ENCODE measurements at regions not wholly inside any gene's neighbourhood (a gene's known extent, or its start where the extent isn't known, plus 50 kb on each side); places are given as distances from the start of the nearest gene placed in this dataset.

DNA sequence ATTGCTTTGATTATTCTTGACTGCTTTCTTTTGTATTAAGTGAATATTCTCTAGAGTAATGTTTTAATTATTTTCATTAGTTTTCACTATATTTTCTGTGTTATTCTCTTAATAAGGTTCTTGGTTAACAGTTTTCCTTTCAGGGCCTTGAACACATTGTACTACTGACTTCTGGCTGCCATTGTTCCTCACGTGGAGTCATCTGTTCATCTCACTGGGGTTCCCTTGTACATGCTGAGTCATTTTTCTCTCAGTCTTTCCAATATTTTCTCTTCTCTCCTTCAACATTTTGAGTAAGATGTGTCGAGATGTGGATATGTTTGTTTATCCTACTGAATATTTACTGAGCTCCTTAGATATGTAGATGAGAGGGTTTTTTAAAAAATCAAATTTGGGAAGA lies 400.7 kb downstream of the TCERG1L start:
- Histone ChIP-seq H3K27me3 (ENCODE audit: insufficient read depth, low read length, poor library complexity) (no peaks in the 10 kb centered on the region), H2AK5ac (ENCODE audit: low read length) (no peak overlapping the region), H2BK120ac (ENCODE audit: low read depth, low read length) (no peak overlapping the region), H3K27ac (ENCODE audit: low read depth, low read length) (no peak overlapping the region), H3K18ac (ENCODE audit: low read length) (no peak overlapping the region), H2BK15ac (replicated peaks; ENCODE audit: low read depth) (no peak overlapping the region), H3K9ac (ENCODE audit: low read length) (no peak overlapping the region), H4K8ac (ENCODE audit: low read depth, low read length) (no peak overlapping the region), H3K56ac (ENCODE audit: low read length) (no peak overlapping the region), H2BK5ac (ENCODE audit: low read length) (no peak overlapping the region), H3K4me2 (ENCODE audit: low read length) (no peak overlapping the region), H3K79me2 (ENCODE audit: control insufficient read depth, insufficient read depth, low read length) (no peaks in the 10 kb centered on the region), H3K4me3 (ENCODE audit: low read length) (no peak overlapping the region), H4K5ac (ENCODE audit: low read length) (no peak overlapping the region), H3K36me3 (ENCODE audit: control insufficient read depth, insufficient read depth, low read length) (no peaks in the 10 kb centered on the region), H3K79me1 (ENCODE audit: low read length) (no peaks in the 10 kb centered on the region), H3K4ac (ENCODE audit: low read depth, low read length) (no peak overlapping the region), H3K4me1 (ENCODE audit: control insufficient read depth, low read depth, low read length) (no peaks in the 10 kb centered on the region), H3K23ac (ENCODE audit: low read length) (no peak overlapping the region)
- no CpG with 5 or more reads among the region's 2 CpGs for WGBS (ENCODE audit: extremely low coverage, insufficient coverage, low lambda C conversion rate)
- DNase-seq: no peak

GRCh38 chr10:130913844-130914243 lies 397.7 kb downstream of the TCERG1L start:
- Histone ChIP-seq H3K27me3 (ENCODE audit: insufficient read depth, low read length, poor library complexity) (no peaks in the 10 kb centered on the region), H2BK15ac (replicated peaks; ENCODE audit: low read depth) (no peak overlapping the region), H2AK5ac (ENCODE audit: low read length) (no peak overlapping the region), H4K8ac (ENCODE audit: low read depth, low read length) (no peak overlapping the region), H3K79me2 (ENCODE audit: control insufficient read depth, insufficient read depth, low read length) (no peaks in the 10 kb centered on the region), H3K4me3 (ENCODE audit: low read length) (no peak overlapping the region), H3K79me1 (ENCODE audit: low read length) (no peaks in the 10 kb centered on the region), H3K4me1 (ENCODE audit: control insufficient read depth, low read depth, low read length) (no peaks in the 10 kb centered on the region), H3K56ac (ENCODE audit: low read length) (no peak overlapping the region), H3K23ac (ENCODE audit: low read length) (no peak overlapping the region), H3K4me2 (ENCODE audit: low read length) (no peak overlapping the region), H3K4ac (ENCODE audit: low read depth, low read length) (no peak overlapping the region), H3K9ac (ENCODE audit: low read length) (no peak overlapping the region), H3K27ac (ENCODE audit: low read depth, low read length) (no peak overlapping the region), H4K5ac (ENCODE audit: low read length) (no peak overlapping the region), H3K18ac (ENCODE audit: low read length) (no peak overlapping the region), H2BK5ac (ENCODE audit: low read length) (no peak overlapping the region), H3K36me3 (ENCODE audit: control insufficient read depth, insufficient read depth, low read length) (no peaks in the 10 kb centered on the region), H2BK120ac (ENCODE audit: low read depth, low read length) (no peak overlapping the region)
- DNase-seq: no peak
- WGBS (ENCODE audit: extremely low coverage, insufficient coverage, low lambda C conversion rate): no CpG with 5 or more reads among the region's 4 CpGs

GRCh38 chr10:130914367-130914766 lies 397.2 kb downstream of the TCERG1L start:
- Histone ChIP-seq H2BK5ac (ENCODE audit: low read length) (no peak overlapping the region), H4K5ac (ENCODE audit: low read length) (no peak overlapping the region), H3K23ac (ENCODE audit: low read length) (no peak overlapping the region), H3K4me1 (ENCODE audit: control insufficient read depth, low read depth, low read length) (no peaks in the 10 kb centered on the region), H3K9ac (ENCODE audit: low read length) (no peak overlapping the region), H3K36me3 (ENCODE audit: control insufficient read depth, insufficient read depth, low read length) (no peaks in the 10 kb centered on the region), H3K4me3 (ENCODE audit: low read length) (no peak overlapping the region), H3K18ac (ENCODE audit: low read length) (no peak overlapping the region), H3K56ac (ENCODE audit: low read length) (no peak overlapping the region), H2BK15ac (replicated peaks; ENCODE audit: low read depth) (no peak overlapping the region), H2BK120ac (ENCODE audit: low read depth, low read length) (no peak overlapping the region), H3K4ac (ENCODE audit: low read depth, low read length) (no peak overlapping the region), H2AK5ac (ENCODE audit: low read length) (no peak overlapping the region), H3K27me3 (ENCODE audit: insufficient read depth, low read length, poor library complexity) (no peaks in the 10 kb centered on the region), H4K8ac (ENCODE audit: low read depth, low read length) (no peak overlapping the region), H3K79me1 (ENCODE audit: low read length) (no peaks in the 10 kb centered on the region), H3K27ac (ENCODE audit: low read depth, low read length) (no peak overlapping the region), H3K4me2 (ENCODE audit: low read length) (no peak overlapping the region), H3K79me2 (ENCODE audit: control insufficient read depth, insufficient read depth, low read length) (no peaks in the 10 kb centered on the region)
- WGBS (ENCODE audit: extremely low coverage, insufficient coverage, low lambda C conversion rate): no CpG with 5 or more reads among the region's 4 CpGs
- no peak for DNase-seq

DNA sequence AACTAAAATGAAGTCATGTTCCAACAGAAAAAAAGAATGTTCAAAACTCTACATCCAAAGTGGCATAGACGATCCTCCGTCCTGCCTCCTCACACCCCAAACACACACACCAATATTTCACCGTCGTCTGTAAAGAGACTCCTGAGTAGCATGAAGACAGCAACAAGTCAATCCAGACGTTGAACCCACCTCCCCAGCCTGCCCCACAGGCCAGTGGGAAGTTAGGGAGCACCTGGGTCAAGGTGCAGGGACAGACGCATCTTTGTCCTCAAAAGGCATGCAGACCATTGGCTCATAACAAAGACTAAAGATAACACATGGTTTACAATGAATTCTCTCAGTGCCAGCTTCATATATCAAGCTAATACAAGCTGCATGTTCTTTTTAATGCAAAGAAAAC lies 396.5 kb downstream of the TCERG1L start:
- H2AK5ac ChIP-seq (ENCODE audit: low read length): no peak overlapping the region
- H2BK15ac ChIP-seq (replicated peaks; ENCODE audit: low read depth): no peak overlapping the region
- WGBS (ENCODE audit: extremely low coverage, insufficient coverage, low lambda C conversion rate): no CpG with 5 or more reads among the region's 6 CpGs
- H3K9ac ChIP-seq (ENCODE audit: low read length): no peak overlapping the region
- H4K5ac ChIP-seq (ENCODE audit: low read length): no peak overlapping the region
- H3K18ac ChIP-seq (ENCODE audit: low read length): no peak overlapping the region
- no peak for DNase-seq
- no peak overlapping the region for H3K4ac ChIP-seq (ENCODE audit: low read depth, low read length)
- no peak overlapping the region for H4K8ac ChIP-seq (ENCODE audit: low read depth, low read length)
- no peak overlapping the region for H3K4me3 ChIP-seq (ENCODE audit: low read length)
- no peaks in the 10 kb centered on the region for H3K27me3 ChIP-seq (ENCODE audit: insufficient read depth, low read length, poor library complexity)
- no peaks in the 10 kb centered on the region for H3K79me1 ChIP-seq (ENCODE audit: low read length)
- H3K36me3 ChIP-seq (ENCODE audit: control insufficient read depth, insufficient read depth, low read length): no peaks in the 10 kb centered on the region
- H2BK5ac ChIP-seq (ENCODE audit: low read length): no peak overlapping the region
- no peaks in the 10 kb centered on the region for H3K79me2 ChIP-seq (ENCODE audit: control insufficient read depth, insufficient read depth, low read length)
- H3K56ac ChIP-seq (ENCODE audit: low read length): no peak overlapping the region
- H3K27ac ChIP-seq (ENCODE audit: low read depth, low read length): no peak overlapping the region
- no peak overlapping the region for H3K23ac ChIP-seq (ENCODE audit: low read length)
- H3K4me1 ChIP-seq (ENCODE audit: control insufficient read depth, low read depth, low read length): no peaks in the 10 kb centered on the region
- no peak overlapping the region for H2BK120ac ChIP-seq (ENCODE audit: low read depth, low read length)
- H3K4me2 ChIP-seq (ENCODE audit: low read length): no peak overlapping the region

DNA sequence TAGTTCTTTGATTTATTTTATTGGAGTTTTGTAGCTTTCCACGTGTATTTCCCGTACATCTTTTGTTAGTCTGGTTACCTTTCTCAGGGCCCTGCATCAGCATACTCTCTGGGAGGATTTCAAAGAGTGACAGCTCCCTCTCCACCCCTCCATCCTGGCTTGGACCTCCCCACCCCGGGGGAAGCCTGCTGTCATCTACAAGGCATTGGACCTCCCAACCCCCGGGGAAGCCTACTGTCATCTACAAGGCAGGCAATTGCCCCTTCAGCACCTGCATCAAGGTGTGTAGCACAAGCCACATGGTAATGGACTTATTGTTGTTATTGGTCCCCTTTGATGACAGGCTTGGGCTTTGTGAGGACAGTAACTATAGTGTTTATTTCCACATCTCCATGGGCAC lies 390.1 kb downstream of the TCERG1L start:
- no peaks in the 10 kb centered on the region for H3K4me1 ChIP-seq (ENCODE audit: control insufficient read depth, low read depth, low read length)
- H3K27me3 ChIP-seq (ENCODE audit: insufficient read depth, low read length, poor library complexity): no peaks in the 10 kb centered on the region
- H2AK5ac ChIP-seq (ENCODE audit: low read length): no peak overlapping the region
- no peak overlapping the region for H2BK120ac ChIP-seq (ENCODE audit: low read depth, low read length)
- no peak overlapping the region for H3K4me2 ChIP-seq (ENCODE audit: low read length)
- WGBS (ENCODE audit: extremely low coverage, insufficient coverage, low lambda C conversion rate): no CpG with 5 or more reads among the region's 4 CpGs
- H3K4me3 ChIP-seq (ENCODE audit: low read length): no peak overlapping the region
- no peak overlapping the region for H2BK5ac ChIP-seq (ENCODE audit: low read length)
- no peak overlapping the region for H3K4ac ChIP-seq (ENCODE audit: low read depth, low read length)
- no peak overlapping the region for H4K5ac ChIP-seq (ENCODE audit: low read length)
- H3K27ac ChIP-seq (ENCODE audit: low read depth, low read length): no peak overlapping the region
- no peaks in the 10 kb centered on the region for H3K79me1 ChIP-seq (ENCODE audit: low read length)
- DNase-seq: no peak
- no peak overlapping the region for H3K9ac ChIP-seq (ENCODE audit: low read length)
- H3K56ac ChIP-seq (ENCODE audit: low read length): no peak overlapping the region
- H2BK15ac ChIP-seq (replicated peaks; ENCODE audit: low read depth): no peak overlapping the region
- H3K18ac ChIP-seq (ENCODE audit: low read length): no peak overlapping the region
- no peak overlapping the region for H4K8ac ChIP-seq (ENCODE audit: low read depth, low read length)
- H3K23ac ChIP-seq (ENCODE audit: low read length): no peak overlapping the region
- no peaks in the 10 kb centered on the region for H3K36me3 ChIP-seq (ENCODE audit: control insufficient read depth, insufficient read depth, low read length)
- no peaks in the 10 kb centered on the region for H3K79me2 ChIP-seq (ENCODE audit: control insufficient read depth, insufficient read depth, low read length)

DNA sequence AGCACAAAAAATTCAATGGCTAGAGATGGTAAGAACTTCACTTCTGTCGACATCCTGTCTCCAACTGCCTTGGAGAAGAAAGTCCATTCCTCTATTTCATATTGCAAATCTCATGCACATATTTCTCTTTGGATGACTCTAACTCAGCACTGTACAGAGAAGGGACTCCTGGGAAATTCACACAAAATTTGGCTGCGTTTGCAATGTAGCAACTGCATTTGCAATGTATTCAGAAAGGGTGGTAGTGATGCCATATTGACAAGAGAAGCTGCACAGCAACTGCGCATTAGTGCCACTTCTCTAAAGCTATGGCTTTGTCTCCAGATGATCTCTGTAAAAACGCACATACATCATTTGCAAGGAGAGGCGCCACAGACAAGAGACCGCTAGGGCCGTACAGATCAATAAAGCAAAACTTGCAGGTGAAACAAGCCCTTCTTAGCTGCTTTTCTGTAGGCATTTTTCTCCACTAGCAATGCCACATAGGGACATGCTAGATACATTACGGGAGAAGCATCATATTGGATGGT lies 389.5 kb downstream of the TCERG1L start:
- no CpG with 5 or more reads among the region's 8 CpGs for WGBS (ENCODE audit: extremely low coverage, insufficient coverage, low lambda C conversion rate)

More for the DNA sequence above, 389.5 kb downstream of the TCERG1L start:
- Histone ChIP-seq H3K23ac (ENCODE audit: low read length) (no peak overlapping the region), H2AK5ac (ENCODE audit: low read length) (no peak overlapping the region), H4K8ac (ENCODE audit: low read depth, low read length) (no peak overlapping the region), H2BK120ac (ENCODE audit: low read depth, low read length) (no peak overlapping the region), H3K4me3 (ENCODE audit: low read length) (no peak overlapping the region), H3K4me2 (ENCODE audit: low read length) (no peak overlapping the region), H3K4ac (ENCODE audit: low read depth, low read length) (no peak overlapping the region), H3K27me3 (ENCODE audit: insufficient read depth, low read length, poor library complexity) (no peaks in the 10 kb centered on the region), H3K79me2 (ENCODE audit: control insufficient read depth, insufficient read depth, low read length) (no peaks in the 10 kb centered on the region), H3K4me1 (ENCODE audit: control insufficient read depth, low read depth, low read length) (no peaks in the 10 kb centered on the region), H3K9ac (ENCODE audit: low read length) (no peak overlapping the region), H3K36me3 (ENCODE audit: control insufficient read depth, insufficient read depth, low read length) (no peaks in the 10 kb centered on the region), H4K5ac (ENCODE audit: low read length) (no peak overlapping the region), H2BK15ac (replicated peaks; ENCODE audit: low read depth) (no peak overlapping the region), H3K18ac (ENCODE audit: low read length) (no peak overlapping the region), H3K79me1 (ENCODE audit: low read length) (no peaks in the 10 kb centered on the region), H3K27ac (ENCODE audit: low read depth, low read length) (no peak overlapping the region), H2BK5ac (ENCODE audit: low read length) (no peak overlapping the region), H3K56ac (ENCODE audit: low read length) (no peak overlapping the region)
- DNase-seq: no peak

Measured in mesendoderm (in vitro differentiated cells).